Effector memory CD8-positive, alpha-beta T cell (primary cell): ENCODE measurements at regions not wholly inside any gene's neighbourhood (a gene's known extent, or its start where the extent isn't known, plus 50 kb on each side); places are given as distances from the start of the nearest gene placed in this dataset.

Experiments
- ATAC-seq: fragments of 150-1000 bp; cut with Tn5 transposase; replicated peaks from 2 replicates; pipeline ENCODE4 v1.10.0; 2021; ENCODE audit warnings: mild to moderate bottlenecking, moderate library complexity
- DNase-seq, 3 experiments: peaks; one replicate each; pipeline ENCODE4 v3.0.0; 2021
- H3K27ac Mint-ChIP-seq, 2 donors: one replicate each; pipeline ENCODE4 v1.8.0; 2022; ENCODE audit warnings: mild to moderate bottlenecking in 2 of 2, mixed read lengths in 2 of 2, moderate library complexity in 2 of 2
- H3K27me3 Mint-ChIP-seq, 2 donors: one replicate each; pipeline ENCODE4 v1.8.0; 2022; ENCODE audit warnings: mixed read lengths in 2 of 2
- H3K36me3 Mint-ChIP-seq: one replicate; pipeline ENCODE4 v1.8.0; 2022; ENCODE audit warnings: mild to moderate bottlenecking, moderate library complexity, mixed read lengths; ENCODE audit not compliant: insufficient read depth
- H3K4me1 Mint-ChIP-seq, 2 donors: one replicate each; pipeline ENCODE4 v1.8.0; 2022; ENCODE audit warnings: low read depth in 2 of 2, mixed read lengths in 2 of 2
- H3K4me3 Mint-ChIP-seq, 2 donors: one replicate each; pipeline ENCODE4 v1.8.0; 2022; ENCODE audit warnings: mild to moderate bottlenecking in 2 of 2, mixed read lengths in 2 of 2, moderate library complexity in 2 of 2
- H3K9me3 Mint-ChIP-seq, 2 donors: one replicate each; pipeline ENCODE4 v1.8.0; 2022; ENCODE audit warnings: mixed read lengths in 2 of 2

DNA sequence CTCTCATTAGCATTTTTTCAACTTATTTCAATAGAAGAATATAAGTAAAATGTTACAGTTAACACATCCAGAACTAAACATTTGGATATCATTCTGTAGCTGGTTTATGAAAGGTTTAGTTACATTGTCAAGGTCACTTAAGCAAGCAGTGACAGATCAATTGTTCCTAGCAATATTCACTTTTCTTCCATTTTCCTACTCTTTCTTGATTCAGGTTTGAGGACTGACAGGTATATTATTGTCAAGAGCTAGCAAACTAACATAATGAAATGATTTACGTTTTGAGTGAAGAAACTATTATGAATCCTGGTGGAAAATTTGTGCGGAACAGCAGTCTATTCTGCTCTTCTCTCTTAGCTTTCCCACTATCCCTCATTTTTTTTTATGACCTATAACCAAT, 220.4 kb upstream of the ADGRL4 start:
- Mint-ChIP-seq H3K4me3 (no peak overlapping the region), H3K27ac (no peak overlapping the region), H3K36me3 (no peaks in the 10 kb centered on the region), H3K27me3 (no peaks in the 10 kb centered on the region), H3K9me3 (peaks cover 0 to 3% of the 10 kb centered on the region in 2 donors), H3K4me1 (no peaks in the 10 kb centered on the region)
- DNase-seq (no peak), ATAC-seq (no peak)

DNA sequence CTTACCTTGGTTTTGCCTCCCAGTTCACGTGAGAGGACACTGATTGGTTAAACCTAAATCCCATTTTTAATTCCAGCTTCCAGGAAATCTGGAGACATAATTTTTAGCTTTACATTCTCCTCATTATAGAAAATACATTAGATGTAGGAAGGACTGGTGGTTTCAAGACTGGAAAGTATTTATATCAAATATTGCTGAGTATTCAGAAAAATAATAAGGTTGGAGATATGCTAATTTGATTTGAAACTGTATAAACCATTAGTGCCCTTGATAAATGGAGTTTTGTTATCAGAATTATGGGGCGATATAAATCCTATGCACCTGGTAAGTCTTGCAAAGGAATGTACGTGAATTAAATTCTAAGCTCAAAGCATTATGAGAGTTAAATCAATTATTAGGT, 218.0 kb upstream of the ADGRL4 start:
- Mint-ChIP-seq H3K27me3 (no peaks in the 10 kb centered on the region), H3K27ac (no peak overlapping the region), H3K4me1 (no peaks in the 10 kb centered on the region), H3K4me3 (no peak overlapping the region), H3K9me3 (peaks cover 9 to 10% of the 10 kb centered on the region in 2 donors), H3K36me3 (no peaks in the 10 kb centered on the region)
- ATAC-seq: no peak
- no peak for DNase-seq

DNA sequence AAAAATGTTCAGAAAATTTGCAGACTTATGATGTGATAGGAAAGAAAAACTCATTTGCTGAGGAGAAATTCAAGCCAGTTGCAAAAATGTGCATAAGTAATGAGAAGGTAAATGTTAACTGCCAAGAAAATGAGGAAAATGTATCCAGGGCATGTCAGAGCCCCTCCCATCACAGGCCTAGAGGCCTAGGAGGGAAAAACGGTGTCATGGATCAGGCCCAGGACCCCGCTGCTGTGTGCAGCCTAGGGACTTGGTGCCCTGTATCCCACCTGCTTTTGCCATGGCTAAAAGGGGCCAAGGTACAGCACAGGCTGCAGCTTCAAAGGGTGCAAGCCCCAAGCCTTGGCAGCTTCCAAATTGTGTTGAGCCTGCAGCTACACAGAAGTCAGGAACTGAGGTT, 214.0 kb upstream of the ADGRL4 start:
- Mint-ChIP-seq H3K36me3 (peaks cover 3% of the 10 kb centered on the region), H3K27ac (no peak overlapping the region), H3K4me1 (no peaks in the 10 kb centered on the region), H3K9me3 (peaks cover 7 to 11% of the 10 kb centered on the region in 2 donors), H3K4me3 (no peak overlapping the region), H3K27me3 (no peaks in the 10 kb centered on the region)
- ATAC-seq (no peak), DNase-seq (no peak)

DNA sequence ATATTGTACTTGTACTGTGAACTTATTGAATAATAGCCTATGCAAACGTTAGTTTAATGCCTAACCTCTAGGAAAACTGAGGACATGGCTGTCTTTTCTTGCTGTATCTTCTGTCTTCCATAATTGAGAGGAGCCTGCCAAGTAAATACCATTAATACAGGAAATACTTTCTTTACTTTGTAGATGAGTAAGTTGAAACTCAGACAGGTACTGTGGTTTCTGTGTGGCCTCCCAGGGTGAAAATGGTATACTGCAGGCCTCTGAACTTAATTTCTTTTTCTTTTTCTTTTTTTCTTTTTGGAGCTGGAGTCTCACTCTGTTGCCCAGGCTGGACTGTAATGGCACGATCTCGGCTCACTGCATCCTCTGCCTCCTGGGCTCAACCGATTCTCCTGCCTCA, 208.8 kb upstream of the ADGRL4 start:
- Mint-ChIP-seq H3K4me1 (no peaks in the 10 kb centered on the region), H3K4me3 (no peak overlapping the region), H3K27ac (no peak overlapping the region), H3K27me3 (no peaks in the 10 kb centered on the region), H3K9me3 (peaks cover 9 to 12% of the 10 kb centered on the region in 2 donors), H3K36me3 (peaks cover 3% of the 10 kb centered on the region)
- ATAC-seq (no peak), DNase-seq (no peak)

DNA sequence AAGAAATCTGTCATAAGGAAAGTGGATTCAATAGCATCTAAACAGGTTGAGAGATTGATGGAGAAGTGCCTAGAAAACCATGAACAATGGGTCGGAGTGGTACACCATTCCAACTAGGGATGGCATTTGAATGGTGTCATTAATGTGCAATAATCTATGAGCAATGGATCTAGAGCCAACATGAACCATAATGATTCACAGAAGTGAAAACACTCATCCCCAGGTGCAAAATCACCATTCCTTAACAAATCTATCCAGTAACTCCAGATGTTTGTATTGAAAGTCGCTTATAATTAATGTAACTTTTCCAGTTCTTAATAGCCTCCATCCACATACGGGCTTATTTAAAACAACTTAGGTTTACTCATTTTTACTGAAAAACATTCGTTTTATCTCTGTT, 201.3 kb upstream of the ADGRL4 start:
- ATAC-seq (no peak), DNase-seq (no peak)
- no peaks in the 10 kb centered on the region for H3K36me3 Mint-ChIP-seq
- peaks cover 8 to 11% of the 10 kb centered on the region in 2 donors for H3K9me3 Mint-ChIP-seq
- no peaks in the 10 kb centered on the region for H3K27me3 Mint-ChIP-seq
- H3K27ac Mint-ChIP-seq: no peak overlapping the region
- no peaks in the 10 kb centered on the region for H3K4me1 Mint-ChIP-seq
- no peak overlapping the region for H3K4me3 Mint-ChIP-seq

DNA sequence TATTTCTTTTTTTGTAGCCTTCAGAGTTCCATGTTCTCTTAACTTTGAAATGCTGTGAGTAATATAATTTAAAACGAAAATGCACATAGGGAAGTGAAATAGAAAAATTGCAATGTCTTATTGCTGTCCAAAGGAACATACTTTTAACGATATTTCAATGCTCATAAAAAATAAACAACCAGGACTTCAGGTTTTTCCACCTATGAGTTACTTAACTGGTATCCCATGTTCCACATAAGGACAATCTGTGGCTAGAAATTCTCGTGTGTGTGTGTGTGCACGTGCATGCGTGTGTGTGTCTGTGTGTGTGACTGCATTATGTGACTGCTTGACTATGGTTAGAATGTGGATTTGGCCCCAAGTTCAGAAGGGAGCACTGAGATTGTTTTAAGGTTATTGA, 200.8 kb upstream of the ADGRL4 start:
- H3K27me3 Mint-ChIP-seq: no peaks in the 10 kb centered on the region
- H3K9me3 Mint-ChIP-seq: peaks cover 8 to 11% of the 10 kb centered on the region in 2 donors
- DNase-seq (no peak), ATAC-seq (no peak)
- no peaks in the 10 kb centered on the region for H3K4me1 Mint-ChIP-seq
- no peaks in the 10 kb centered on the region for H3K36me3 Mint-ChIP-seq
- no peak overlapping the region for H3K4me3 Mint-ChIP-seq
- H3K27ac Mint-ChIP-seq: no peak overlapping the region

DNA sequence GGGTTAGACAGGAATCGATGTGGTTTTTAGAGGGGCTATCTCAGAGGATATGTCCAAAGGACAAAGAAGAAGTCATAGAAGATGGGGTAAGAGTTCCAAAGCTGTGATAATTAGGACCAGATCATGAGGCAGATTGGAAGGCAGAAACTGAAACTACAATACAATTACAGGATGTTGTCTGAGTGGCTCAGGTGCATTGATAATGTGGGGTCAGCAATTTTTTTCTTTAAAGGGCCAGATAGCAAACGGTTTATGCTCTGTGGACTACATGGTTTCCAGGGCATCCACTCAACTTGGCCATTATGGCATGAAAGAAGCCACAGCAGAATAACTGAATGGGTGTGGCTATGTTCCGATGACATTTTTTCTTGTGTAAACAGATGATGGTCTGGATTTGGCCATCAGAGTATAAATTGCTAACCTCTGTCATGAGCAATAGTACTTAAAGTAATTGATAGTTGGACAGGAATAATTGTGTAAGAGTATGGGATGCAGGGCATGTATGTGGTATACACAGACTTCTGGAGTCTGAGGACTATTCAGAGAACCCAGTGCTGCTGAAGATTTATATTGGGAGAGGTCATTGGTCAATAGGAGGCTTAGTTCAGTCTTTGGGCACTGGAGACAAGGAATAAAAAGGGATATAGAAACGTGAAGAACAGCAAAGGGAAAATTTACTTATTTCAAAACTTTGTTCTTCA, 198.4 kb upstream of the ADGRL4 start:
- no peak for DNase-seq
- H3K27ac Mint-ChIP-seq: no peak overlapping the region
- H3K4me1 Mint-ChIP-seq: no peaks in the 10 kb centered on the region
- H3K9me3 Mint-ChIP-seq: peaks cover 7 to 11% of the 10 kb centered on the region in 2 donors
- no peaks in the 10 kb centered on the region for H3K27me3 Mint-ChIP-seq
- H3K36me3 Mint-ChIP-seq: no peaks in the 10 kb centered on the region
- ATAC-seq: no peak
- H3K4me3 Mint-ChIP-seq: no peak overlapping the region

DNA sequence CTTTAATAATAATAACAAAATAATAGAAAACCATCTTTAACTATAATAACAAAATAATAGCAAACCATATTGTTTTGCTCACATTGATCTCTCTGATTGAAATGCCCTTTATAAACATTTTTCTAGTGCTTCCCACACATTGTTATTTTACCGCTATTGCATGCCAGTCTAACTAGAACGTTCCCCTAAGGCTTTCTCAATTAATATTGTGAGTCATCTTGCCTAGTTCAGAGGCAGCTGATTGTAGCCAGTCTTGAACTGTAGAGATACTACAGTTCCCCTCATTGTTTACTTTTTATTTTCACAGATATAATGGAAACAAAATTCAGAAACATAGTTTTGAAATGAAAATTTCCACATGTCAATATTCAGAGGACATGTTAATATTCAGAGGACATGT, 192.3 kb upstream of the ADGRL4 start:
- Mint-ChIP-seq H3K9me3 (peaks cover 7 to 9% of the 10 kb centered on the region in 2 donors), H3K36me3 (no peaks in the 10 kb centered on the region), H3K27ac (no peak overlapping the region), H3K4me1 (no peaks in the 10 kb centered on the region), H3K27me3 (no peaks in the 10 kb centered on the region), H3K4me3 (no peak overlapping the region)
- ATAC-seq (no peak), DNase-seq (no peak)

DNA sequence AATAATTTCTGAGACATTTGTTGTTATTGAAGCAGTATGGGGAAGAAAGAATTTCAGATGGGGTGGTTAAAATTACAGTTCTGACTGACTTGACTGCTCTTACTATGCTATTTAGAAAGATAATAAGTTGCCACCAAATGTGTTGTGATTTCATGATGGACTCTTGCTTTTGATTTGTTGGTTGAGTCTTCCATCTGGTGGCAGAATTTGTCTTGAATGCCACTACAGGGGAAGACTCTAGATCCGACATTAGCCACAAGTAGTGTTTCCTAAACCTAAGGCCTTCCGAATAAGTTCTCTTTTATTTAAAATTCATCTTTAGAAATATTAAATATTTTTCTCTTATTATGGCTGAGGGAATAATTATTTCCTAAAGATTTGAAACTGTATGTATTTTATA, 190.9 kb upstream of the ADGRL4 start:
- Mint-ChIP-seq H3K36me3 (no peaks in the 10 kb centered on the region), H3K27me3 (no peaks in the 10 kb centered on the region), H3K4me1 (no peaks in the 10 kb centered on the region), H3K9me3 (peaks cover 7 to 9% of the 10 kb centered on the region in 2 donors), H3K4me3 (no peak overlapping the region), H3K27ac (no peak overlapping the region)
- DNase-seq (no peak), ATAC-seq (no peak)

DNA sequence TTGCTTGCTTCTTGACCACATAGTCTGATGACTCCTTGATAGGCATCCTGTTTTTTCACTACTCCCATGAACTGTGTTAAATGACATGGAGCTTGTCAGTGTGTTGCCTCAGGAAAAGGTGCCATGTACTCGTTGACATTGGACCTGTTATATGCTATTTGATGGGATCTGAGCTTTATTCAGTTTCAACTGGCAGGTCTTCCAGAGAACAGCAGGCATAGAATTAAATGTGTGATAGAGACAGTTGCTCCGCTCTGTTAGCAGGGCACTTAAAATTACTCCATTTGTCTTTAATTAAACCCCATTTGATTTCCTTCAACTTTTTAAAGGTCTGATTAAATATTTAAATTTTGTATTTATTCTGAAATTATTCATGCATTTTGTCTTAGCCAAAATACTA, 189.7 kb upstream of the ADGRL4 start:
- DNase-seq: no peak
- Mint-ChIP-seq H3K4me3 (no peak overlapping the region), H3K9me3 (peaks cover 6 to 7% of the 10 kb centered on the region in 2 donors), H3K4me1 (no peaks in the 10 kb centered on the region), H3K36me3 (no peaks in the 10 kb centered on the region), H3K27ac (no peak overlapping the region), H3K27me3 (no peaks in the 10 kb centered on the region)
- ATAC-seq: no peak

DNA sequence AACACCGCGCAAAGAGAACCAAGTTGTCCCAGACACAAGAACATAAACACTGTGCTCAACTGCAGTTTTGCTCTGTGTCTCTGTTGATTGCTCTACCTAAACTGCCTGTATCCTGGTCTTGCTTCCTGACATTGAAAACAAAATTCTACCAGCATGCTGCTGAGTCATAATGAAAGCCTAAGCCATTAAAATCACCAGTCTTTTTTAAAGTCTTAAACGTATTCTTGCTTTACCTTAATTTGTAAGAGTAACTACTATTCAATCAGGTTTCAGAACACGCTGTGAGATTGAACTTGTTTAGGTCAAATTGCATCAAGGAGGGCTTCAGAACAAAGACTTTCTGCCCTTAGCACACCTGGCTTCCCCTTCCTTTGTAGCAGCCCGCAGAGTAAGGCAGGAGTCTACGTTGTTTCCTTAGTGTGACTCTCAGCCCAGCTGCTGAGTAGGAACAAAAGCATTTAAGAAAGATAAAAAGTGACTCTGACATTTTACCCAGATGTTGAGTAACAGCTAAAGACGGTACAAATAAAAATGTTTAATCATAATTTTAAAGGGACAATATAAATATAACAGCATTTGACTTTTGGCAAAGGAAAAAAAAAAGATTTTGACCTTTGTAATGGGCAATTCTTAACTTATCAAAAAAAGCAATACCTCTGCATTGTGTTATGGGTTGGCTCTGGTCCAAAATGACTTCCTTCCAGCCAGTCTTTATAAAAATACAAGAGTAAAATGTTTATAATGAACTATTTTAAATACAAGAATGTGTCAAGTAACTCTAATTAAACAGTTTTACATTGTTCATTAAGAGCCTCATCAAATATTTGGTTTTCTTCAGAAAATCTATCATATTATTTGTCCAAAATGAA, 186.9 kb upstream of the ADGRL4 start:
- ATAC-seq (no peak), DNase-seq (no peak)
- Mint-ChIP-seq H3K27ac (no peak overlapping the region), H3K9me3 (peaks cover 10 to 20% of the 10 kb centered on the region in 2 donors), H3K4me1 (no peaks in the 10 kb centered on the region), H3K4me3 (no peak overlapping the region), H3K27me3 (no peaks in the 10 kb centered on the region), H3K36me3 (no peaks in the 10 kb centered on the region)

DNA sequence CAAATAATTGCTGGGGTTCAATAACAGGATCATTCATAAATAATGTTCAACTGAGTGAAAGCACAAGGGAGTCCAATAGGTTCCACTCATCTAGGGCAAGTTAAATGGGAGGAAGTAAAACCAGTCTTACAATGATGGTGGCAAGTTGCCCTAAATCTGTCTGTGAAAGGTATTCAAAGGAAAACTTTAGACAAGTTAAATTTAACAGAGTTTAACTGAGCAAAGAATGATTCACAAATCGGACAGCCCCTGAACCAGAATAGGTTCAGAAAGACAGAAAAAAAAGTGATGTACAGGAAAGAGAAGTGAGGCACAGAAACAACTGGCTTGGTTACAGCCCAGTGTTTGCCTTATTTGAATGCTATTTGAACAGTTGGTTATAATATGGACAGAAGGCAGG, 183.5 kb upstream of the ADGRL4 start:
- Mint-ChIP-seq H3K27me3 (no peaks in the 10 kb centered on the region), H3K27ac (no peak overlapping the region), H3K4me1 (no peaks in the 10 kb centered on the region), H3K4me3 (no peak overlapping the region), H3K9me3 (peaks cover 4 to 13% of the 10 kb centered on the region in 2 donors), H3K36me3 (no peaks in the 10 kb centered on the region)
- no peak for DNase-seq
- ATAC-seq: no peak

DNA sequence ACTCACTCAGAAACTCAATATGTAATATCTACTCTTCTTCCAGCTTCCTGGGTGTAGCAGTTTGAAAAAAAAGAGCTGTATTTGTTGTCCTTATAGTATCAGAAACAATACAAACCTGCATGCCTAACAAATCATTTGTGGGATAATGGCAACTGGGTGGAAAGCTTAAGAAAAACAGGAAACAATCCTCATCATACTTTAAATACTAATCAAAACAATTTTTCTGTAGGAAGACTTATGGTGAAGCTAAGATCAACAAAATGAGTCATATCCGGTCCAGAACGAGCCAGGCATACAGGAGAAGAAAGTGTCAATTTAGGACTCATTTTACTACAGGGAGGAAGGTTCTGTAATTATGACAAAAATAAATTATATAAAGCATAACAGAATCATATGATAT, 181.8 kb upstream of the ADGRL4 start:
- ATAC-seq: no peak
- H3K36me3 Mint-ChIP-seq: no peaks in the 10 kb centered on the region
- H3K27ac Mint-ChIP-seq: no peak overlapping the region
- no peak overlapping the region for H3K4me3 Mint-ChIP-seq
- H3K9me3 Mint-ChIP-seq: peaks cover 4 to 13% of the 10 kb centered on the region in 2 donors
- H3K27me3 Mint-ChIP-seq: no peaks in the 10 kb centered on the region
- no peak for DNase-seq
- no peaks in the 10 kb centered on the region for H3K4me1 Mint-ChIP-seq

DNA sequence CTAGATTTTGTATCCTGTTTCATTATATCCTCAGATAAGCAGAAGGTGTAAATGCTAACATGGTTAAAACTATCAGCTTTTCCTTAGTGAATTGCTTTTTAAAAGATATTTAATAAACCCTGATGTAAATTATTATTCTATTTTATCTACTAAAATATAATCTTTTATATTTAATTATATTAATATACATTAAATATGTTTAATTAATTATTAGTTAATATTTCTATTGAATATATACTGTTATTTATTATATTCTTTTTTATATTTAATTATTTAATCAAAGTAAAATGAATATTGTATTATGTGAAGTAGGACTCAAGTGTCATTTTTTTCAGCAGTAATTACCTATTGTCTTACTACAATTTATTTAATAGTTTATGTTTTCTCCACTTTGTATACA, 179.7 kb upstream of the ADGRL4 start:
- Mint-ChIP-seq H3K9me3 (peaks cover 4 to 13% of the 10 kb centered on the region in 2 donors), H3K27me3 (no peaks in the 10 kb centered on the region), H3K4me1 (no peaks in the 10 kb centered on the region), H3K4me3 (no peak overlapping the region), H3K36me3 (no peaks in the 10 kb centered on the region), H3K27ac (no peak overlapping the region)
- no peak for ATAC-seq
- no peak for DNase-seq
